GM18508 (cell line): ENCODE measurements at regions not wholly inside any gene's neighbourhood (a gene's known extent, or its start where the extent isn't known, plus 50 kb on each side); places are given as distances from the start of the nearest gene placed in this dataset.

Experiments used
- ATAC-seq: cut with Tn5 transposase; IDR thresholded peaks from one replicate; pipeline ENCODE4 v1.9.1; 2021; ENCODE audit warnings: moderate number of reproducible peaks; ENCODE audit not compliant: insufficient read depth, unreplicated experiment

DNA sequence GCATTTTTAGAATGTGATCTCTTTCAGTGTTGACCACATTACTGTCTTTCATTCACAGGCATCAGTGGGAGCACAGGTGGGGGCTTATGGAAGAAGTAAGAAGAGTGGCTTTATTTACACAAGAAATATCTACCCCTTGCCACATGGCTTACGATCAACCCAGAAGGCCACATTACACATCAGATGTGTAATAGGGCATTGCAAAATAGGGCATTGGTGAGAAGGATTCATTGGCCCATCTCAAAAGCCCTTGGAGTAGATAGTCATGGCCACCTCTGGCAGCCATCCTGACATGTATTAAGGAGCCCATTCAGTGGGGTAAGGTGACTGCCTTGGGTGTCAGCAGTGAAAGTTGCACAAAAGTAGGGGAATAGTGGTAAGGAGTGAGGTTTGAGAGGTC, 97.5 kb downstream of the MAFB start:
- ATAC-seq, result no peak

- ATAC-seq, result no peak
Measured at GRCh38 chr20:40591119-40591518, 97.9 kb downstream of the MAFB start.

DNA sequence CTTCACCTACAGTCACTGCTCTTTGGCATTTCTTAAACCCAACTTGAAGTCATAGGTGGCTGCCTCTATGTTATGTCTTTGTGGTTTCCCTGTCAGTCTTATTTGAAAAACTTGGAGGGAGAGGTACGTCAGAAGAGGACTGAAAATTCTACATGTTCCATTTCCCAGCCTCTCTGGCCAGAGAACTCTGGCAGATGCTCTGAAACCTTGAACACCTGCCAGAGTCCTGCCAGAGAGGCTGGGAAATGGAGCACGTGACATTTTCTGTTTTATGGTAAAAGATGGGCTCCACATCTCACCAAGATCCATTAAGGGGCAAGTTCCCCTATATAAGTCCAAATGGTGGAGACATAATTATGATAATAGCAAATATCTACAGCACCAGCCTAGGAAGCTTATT, 99.5 kb downstream of the MAFB start:
- ATAC-seq, result no peak

GRCh38 chr20:40588891-40589290, 100.1 kb downstream of the MAFB start:
- no peak for ATAC-seq

DNA sequence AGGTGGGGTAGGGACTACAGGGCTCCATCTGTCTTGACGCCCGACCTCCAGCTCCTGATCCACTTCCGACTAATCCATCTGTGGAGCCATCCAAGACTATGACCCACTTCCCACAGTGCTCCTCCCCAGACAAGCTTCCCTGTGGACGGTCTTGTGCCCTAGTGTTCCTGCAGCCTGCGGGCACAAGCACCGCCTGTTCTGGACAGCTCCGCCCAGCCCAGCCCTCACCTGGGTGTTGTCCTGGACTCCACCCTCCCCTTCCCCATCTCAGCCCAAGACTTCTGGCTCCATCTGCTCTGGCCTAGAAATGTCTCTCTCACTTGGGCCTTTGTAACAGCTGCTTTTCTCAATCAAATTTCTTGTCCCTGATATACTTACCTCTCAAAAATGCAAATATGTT, 102.0 kb downstream of the MAFB start:
- no peak for ATAC-seq

GRCh38 chr20:40584130-40584809, 104.8 kb downstream of the MAFB start:
- ATAC-seq, result no peak

- no peak for ATAC-seq
Measured at GRCh38 chr20:40583636-40584035, 105.4 kb downstream of the MAFB start.

- no peak for ATAC-seq
Measured at GRCh38 chr20:40583205-40583604, 105.8 kb downstream of the MAFB start.

- ATAC-seq, result no peak
Measured at GRCh38 chr20:40582531-40582930, 106.5 kb downstream of the MAFB start.

GRCh38 chr20:40579701-40580100, 109.3 kb downstream of the MAFB start:
- ATAC-seq, result no peak

DNA sequence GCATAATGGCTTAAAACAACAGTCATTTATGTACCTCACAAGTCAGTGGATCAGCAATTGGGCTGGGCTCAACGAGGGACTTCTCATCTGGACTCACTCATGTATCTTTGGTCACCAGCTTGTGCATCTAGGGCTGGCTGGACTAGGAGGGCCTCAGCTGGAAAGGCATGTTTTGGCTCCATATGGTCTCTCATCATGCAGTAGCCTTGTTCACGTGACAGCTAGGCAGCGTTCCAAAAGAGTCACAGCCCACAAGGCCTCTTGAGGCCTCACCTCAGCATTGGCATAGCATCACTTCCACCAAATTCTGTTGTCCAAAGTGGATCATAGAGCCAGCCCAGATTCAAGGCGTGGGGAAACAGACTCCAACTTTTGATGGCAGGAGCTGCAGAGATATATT, 110.1 kb downstream of the MAFB start:
- ATAC-seq, result no peak

DNA sequence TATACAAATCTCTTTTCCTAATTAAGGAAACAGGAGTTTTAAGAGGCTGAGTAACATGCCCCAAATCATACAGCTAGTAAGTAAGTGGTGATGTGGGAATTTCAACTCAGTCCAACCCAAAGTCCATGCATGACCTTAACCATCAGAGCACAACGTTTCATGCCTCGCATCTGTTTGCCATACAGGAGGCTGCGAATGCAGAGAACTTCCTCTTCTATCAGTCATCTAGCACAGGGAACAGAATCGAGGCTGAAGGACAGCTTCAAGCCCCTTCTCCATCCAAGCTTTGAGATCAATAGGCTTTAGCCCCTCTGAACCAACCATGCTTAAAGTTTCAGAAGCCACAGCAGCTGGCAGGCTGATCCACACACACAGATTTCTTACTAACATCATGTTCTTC, 113.2 kb downstream of the MAFB start:
- no peak for ATAC-seq

DNA sequence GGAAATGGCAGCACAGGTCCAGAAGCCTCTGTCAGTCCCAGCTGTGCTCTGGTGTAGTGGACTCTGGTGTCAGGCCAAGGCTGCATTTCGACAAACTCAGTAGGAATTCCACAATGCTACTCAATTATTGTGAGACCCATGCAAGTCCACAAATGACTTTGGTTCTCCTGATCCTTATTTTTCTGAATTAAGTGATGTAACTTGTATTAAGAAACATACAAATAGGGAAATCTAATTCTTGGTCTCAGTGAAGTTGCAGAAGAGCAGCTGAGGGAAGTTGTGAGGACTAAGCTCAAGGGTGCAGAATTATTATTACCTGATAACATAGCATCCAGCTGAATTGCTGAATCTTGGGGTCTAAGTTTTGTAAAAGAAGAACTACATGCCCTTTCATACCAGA, 116.8 kb downstream of the MAFB start:
- ATAC-seq, result no peak

DNA sequence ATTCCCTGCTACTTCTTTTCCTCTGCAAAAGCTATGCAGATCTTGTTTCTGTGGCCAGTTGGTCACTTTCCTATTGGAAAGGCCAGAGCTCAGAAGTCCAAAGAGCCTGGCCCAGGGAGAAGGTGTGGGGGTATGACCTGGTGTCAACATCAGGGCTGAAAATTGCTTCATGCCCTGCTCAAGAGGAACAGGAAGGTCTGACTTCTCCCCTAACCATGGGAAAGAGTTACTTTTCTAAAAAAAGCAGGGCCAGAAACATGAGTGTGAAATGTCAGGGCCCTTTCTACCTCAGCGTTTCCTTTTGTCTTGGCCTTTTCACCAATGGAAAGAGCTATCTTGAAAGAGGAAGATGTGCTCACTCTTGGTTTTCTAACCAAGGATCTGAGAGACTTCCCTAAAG, 117.4 kb downstream of the MAFB start:
- no peak for ATAC-seq

DNA sequence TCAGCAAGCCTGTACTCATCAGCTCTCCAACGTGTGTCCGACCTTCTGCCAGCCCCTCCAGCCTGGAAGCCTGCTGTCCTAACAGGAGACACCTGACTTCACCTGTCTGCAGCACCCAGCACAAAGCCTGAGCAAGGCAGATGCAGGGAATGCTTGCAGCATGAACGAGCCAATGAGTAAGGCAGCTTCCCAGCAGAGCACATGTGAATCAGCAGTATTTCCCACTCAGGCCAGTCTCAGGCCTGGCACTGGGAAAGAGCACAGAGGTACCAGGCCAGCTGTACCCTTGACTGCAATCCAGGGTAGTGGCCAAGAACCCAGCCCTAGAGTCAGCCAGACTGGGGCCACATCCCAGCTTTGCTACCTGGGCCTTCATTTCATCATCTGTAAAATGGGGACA, 120.8 kb downstream of the MAFB start:
- ATAC-seq, result no peak

- ATAC-seq, result no peak
Measured at GRCh38 chr20:40565682-40566040, 123.4 kb downstream of the MAFB start.

DNA sequence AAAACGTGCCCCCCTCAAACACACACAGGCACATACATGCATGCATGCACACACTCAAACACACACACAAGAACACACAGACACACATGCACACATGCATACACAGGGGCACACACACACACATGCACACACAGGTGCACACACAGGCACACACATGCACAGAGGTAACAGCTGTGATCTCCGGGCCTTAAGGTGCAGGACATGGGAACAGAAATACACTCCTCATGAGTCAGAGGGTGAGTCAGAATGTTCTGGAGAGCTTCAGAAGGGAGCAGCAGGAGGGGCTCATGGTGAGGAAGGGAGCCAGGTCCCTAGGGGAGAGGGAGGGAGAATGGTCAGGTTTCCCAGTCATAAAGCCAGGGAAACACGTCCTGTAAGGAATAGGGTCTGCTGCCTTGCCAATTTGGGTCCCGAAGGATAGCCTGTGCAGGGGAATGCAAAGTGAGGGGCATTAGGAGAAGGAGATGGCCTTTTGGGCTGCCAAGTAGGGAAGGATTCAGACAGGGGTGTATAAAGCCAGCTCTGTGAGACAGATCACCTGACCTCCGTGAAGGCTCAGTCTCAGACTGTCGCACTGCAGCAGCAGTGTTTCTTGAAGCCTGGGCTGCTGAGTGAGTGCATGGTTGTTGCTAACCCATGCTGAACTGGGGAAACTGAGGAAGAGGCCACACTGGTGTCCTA, 123.9 kb downstream of the MAFB start:
- ATAC-seq, result no peak

- ATAC-seq, result no peak
Measured at GRCh38 chr20:40563296-40563950, 125.6 kb downstream of the MAFB start.

DNA sequence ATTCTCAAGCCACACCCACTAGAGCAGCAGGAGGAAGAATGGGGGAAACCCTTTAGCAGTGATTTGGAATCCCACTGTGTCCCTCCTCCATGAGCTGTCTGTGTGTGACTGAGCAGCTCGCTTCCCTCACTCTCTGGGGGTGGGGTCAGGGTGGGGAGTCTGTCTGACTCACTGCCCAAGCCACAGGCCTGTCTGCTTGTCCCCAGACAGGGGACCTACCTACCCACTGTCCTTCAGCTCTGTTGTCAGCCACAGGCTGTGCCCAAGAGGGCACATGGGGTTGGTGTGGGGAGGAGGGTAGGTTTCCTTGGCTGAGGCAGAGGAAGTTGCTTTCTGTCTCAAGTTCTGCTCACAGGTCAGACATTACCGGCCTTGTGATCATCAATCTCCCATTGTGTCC, 127.0 kb downstream of the MAFB start:
- ATAC-seq, result no peak

GRCh38 chr20:40561187-40561586, 127.8 kb downstream of the MAFB start:
- ATAC-seq, result no peak

GRCh38 chr20:40558212-40558611, 130.8 kb downstream of the MAFB start:
- no peak for ATAC-seq

GRCh38 chr20:40551125-40551530, 137.9 kb downstream of the MAFB start:
- ATAC-seq, result no peak
